GF-D8 (cell line): ENCODE measurements at regions not wholly inside any gene's neighbourhood (a gene's known extent, or its start where the extent isn't known, plus 50 kb on each side); places are given as distances from the start of the nearest gene placed in this dataset.

Experiments
- DNase-seq: peaks from one replicate; lab custom pipeline; 2025; lab: John Stamatoyannopoulos, UW

GRCh38 chr16:59173408-59173831, 439.3 kb upstream of the GOT2 start:
- DNase-seq: no peak

GRCh38 chr16:59170099-59170712, 436.1 kb upstream of the GOT2 start:
- DNase-seq: no peak

DNA sequence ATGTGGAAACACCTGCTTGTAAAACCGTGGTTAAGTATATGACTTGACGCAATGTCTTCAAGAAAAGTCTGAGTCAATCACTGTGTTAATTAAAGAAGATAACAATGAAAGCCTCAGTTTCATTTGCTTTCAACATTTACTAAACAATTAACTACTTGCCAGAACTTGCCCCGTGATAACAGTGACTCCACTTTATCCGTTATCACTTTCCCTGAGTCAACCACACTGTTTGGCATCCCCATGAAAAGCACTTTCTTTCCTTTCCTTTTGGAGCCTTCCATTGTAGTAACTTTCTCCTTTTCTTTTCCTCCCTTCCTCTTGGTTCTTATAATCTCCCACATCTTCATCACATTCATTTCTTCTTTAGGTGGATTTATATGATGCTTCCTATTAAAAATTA, 435.1 kb upstream of the GOT2 start:
- no peak for DNase-seq

GRCh38 chr16:59168461-59169114, 434.5 kb upstream of the GOT2 start:
- no peak for DNase-seq

DNA sequence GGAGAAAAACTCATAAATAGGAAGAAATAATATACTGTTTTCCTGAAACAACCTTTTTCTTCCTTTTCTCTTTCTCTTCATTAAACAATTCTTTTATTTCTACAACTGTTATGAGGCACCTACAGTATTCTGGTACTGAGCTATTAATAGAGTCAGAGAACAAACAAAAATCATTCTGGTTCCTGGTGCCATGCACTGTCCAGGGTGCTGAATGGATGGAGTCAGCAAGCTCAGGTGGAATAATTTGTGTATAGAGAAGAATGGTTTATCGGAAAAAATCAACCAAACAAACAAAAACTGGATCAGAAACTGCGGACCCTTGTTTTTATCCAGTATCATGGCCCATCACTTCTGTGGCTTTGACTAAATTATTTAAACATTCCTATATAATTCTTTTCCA, 430.3 kb upstream of the GOT2 start:
- DNase-seq: no peak

GRCh38 chr16:59163371-59164055, 429.4 kb upstream of the GOT2 start:
- no peak for DNase-seq

GRCh38 chr16:59161679-59162078, 427.6 kb upstream of the GOT2 start:
- DNase-seq: no peak

- DNase-seq: no peak
Measured at GRCh38 chr16:59154295-59154694, 420.2 kb upstream of the GOT2 start.

- no peak for DNase-seq
Measured at GRCh38 chr16:59148769-59149155, 414.6 kb upstream of the GOT2 start.

DNA sequence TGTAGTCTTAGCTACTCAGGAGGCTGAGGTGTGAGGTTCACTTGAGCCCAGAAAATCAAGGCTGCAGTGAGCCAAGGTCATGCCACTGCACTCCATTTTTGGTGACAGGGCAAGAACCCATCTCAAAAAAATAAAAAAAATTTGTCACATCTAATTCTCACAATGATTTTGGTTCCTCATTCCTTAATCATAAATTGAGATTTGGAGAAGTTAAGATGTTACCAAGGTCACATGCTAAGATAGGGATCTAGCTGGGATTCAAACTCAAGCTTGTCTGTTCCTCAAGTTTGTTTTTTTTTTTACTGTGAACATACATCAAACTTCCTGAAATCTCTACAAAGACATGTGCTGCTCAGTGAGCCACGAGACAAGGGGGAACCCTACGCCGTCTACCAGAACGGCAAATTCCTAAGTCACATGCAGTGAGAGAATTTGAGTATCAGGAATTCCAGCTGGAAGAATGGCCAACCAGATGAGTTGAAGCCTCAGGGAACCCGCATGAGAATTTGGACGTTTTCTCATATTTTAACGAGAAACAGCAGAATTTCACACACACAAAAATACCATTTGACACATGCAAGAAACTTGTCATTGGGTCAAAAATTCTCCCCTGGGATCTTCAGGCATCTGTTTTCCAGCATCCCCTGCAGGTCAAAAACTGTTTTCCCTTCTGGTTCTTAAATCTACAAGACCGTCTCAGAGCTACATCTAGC, 414.1 kb upstream of the GOT2 start:
- no peak for DNase-seq

- no peak for DNase-seq
Measured at GRCh38 chr16:59146140-59146539, 412.0 kb upstream of the GOT2 start.

DNA sequence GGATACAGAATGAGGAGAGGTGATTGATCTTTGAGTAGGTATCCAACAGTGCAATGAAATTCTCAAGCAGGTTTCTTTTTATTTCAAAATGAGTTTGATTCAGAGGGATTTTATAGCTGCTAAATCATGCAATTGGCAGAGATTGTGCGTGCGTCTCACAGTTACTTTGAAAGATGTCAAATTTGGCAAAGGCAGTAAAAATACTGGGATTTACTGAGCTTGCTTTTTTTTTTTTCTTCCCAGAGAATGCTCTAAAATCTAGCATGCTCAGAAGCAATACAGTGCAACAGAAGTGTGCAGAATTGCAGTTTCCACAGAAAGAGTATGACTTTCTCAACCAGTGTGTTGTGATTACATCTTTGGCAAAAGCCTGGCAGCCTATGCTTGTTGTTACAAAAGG, 410.7 kb upstream of the GOT2 start:
- DNase-seq: no peak

DNA sequence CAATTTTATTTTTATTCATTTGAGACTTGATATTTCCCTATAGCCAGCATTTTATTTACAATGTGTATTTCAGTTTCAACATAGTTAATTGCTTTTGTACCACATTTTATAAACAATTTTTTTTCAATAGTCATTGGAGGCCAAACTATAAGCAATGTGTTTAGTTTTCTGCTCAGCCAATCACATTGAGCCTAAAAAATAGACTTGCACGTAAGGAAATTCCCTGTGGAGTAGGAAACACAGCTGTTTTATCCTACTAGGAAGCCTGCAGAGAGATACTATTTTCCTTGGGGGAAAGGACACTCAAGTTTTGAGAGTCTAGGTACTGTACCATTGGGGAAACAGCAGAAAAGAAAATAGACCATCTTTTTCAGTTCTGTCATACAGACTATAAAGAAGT, 410.2 kb upstream of the GOT2 start:
- DNase-seq: no peak

GRCh38 chr16:59126486-59126885, 392.4 kb upstream of the GOT2 start:
- DNase-seq: no peak

DNA sequence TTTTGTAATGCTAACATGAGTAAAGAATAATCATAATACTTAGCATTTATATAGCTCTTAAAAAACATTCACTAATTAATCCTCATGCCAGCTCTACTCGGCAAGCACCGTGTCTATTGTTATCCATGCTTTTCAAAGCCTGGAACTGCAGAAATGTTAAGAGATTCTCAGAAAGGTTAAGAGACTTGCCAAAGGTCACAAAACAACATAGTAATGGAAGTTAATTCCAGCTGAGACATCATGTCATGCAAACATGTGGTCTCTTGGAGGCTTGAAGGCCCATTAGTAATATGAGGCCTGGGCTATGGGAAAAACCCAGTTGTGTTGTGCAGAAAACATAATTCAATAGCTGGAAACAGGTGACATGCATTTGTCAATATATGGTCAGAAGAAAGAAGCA, 389.9 kb upstream of the GOT2 start:
- DNase-seq: no peak

- no peak for DNase-seq
Measured at GRCh38 chr16:59123479-59123878, 389.4 kb upstream of the GOT2 start.

DNA sequence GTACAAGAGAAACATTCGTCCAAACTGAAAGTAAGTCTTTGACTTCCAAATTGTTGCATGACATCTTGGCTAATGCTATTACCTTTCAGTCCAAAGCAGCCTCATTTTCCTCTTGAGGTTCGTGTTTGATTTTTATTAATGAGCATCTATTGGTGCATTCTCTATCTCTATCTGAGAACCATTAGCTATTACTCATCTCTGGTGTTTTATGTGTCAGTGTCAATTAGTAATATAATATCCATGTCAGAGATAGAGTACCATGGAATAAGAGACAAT, 388.1 kb upstream of the GOT2 start:
- no peak for DNase-seq

GRCh38 chr16:59121411-59122261, 387.5 kb upstream of the GOT2 start:
- DNase-seq: no peak

GRCh38 chr16:59116744-59117143, 382.6 kb upstream of the GOT2 start:
- no peak for DNase-seq

GRCh38 chr16:59114790-59115189, 380.7 kb upstream of the GOT2 start:
- no peak for DNase-seq

GRCh38 chr16:59113004-59113670, 379.0 kb upstream of the GOT2 start:
- DNase-seq: no peak

DNA sequence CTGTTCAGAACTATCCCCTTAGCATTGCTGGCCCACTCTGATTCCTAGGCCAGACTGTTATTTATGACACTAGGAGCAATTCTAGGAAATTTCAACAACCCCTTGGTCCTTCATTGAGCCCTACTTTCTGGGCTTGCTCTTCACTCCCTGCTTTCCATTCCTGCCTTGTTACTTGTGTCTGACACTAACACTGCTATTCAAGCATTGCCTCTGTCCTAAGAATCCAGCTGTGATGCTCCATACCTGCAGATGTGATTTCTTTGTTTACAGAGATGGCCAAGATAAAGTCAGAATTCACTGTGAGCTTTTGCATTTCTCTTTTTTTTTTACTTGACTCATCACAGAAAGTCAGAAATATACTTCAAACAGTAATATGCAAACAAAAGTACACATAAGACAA, 377.2 kb upstream of the GOT2 start:
- no peak for DNase-seq
